Peyer's patch (tissue), 4 donors: ENCODE measurements at regions not wholly inside any gene's neighbourhood (a gene's known extent, or its start where the extent isn't known, plus 50 kb on each side); places are given as distances from the start of the nearest gene placed in this dataset.

Source experiments
- POLR2A ChIP-seq, 2 donors: fragments of 450-650 bp; IDR thresholded peaks; one replicate each; pipeline ENCODE4 v1.5.1; 2017; ENCODE audit warnings: antibody characterized with exemption in 2 of 2, mild to moderate bottlenecking in 2 of 2, moderate library complexity in 2 of 2
- TF ChIP-seq, protein P1 (sequence below), 6 experiments: fragments of 450-650 bp in 4 of 6; fragments of 200-600 bp in 2 of 6; sonication (generic) in 1 of 6; IDR thresholded peaks; one replicate each; pipeline ENCODE4 v1.5.1; 2017 to 2019; ENCODE audit warnings: antibody characterized with exemption in 6 of 6, mild to moderate bottlenecking in 3 of 6, moderate library complexity in 1 of 6

DNA sequence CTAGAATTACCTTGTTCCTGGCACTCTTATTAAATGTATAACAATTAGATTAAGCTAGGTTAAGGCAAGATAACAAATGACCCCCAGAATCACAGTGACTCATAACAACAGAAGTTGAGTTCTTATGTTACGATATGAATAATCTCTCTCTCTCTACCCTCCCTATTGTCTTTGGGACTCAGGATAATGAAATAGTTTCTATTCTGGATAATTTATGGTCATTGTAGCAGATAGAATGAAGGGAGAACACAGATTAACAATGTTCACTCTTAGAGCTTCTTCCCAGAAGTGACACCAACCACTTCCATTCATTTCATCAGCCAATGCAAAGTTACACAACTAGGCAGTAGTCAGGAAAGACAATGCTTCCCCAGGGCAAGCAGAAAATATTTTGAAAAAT, 334.5 kb downstream of the C11orf87 start:
- TF ChIP-seq, protein P1, sequence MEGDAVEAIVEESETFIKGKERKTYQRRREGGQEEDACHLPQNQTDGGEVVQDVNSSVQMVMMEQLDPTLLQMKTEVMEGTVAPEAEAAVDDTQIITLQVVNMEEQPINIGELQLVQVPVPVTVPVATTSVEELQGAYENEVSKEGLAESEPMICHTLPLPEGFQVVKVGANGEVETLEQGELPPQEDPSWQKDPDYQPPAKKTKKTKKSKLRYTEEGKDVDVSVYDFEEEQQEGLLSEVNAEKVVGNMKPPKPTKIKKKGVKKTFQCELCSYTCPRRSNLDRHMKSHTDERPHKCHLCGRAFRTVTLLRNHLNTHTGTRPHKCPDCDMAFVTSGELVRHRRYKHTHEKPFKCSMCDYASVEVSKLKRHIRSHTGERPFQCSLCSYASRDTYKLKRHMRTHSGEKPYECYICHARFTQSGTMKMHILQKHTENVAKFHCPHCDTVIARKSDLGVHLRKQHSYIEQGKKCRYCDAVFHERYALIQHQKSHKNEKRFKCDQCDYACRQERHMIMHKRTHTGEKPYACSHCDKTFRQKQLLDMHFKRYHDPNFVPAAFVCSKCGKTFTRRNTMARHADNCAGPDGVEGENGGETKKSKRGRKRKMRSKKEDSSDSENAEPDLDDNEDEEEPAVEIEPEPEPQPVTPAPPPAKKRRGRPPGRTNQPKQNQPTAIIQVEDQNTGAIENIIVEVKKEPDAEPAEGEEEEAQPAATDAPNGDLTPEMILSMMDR (IDR thresholded peaks at IDR 0.05) = no peak
- TF ChIP-seq POLR2A (IDR thresholded peaks at IDR 0.05) = no peak
